HUDEP-2 (cell line): ENCODE measurements at regions not wholly inside any gene's neighbourhood (a gene's known extent, or its start where the extent isn't known, plus 50 kb on each side); places are given as distances from the start of the nearest gene placed in this dataset.
A peak's percentile ranks its signal among the peaks of the same experiment; 100 is the strongest.

Experiments used
- DNase-seq, 76 experiments: peaks; one replicate each; lab custom pipeline; 2025; ENCODE audit not compliant: unreplicated experiment in 76 of 76; lab: John Stamatoyannopoulos, UW

GRCh38 chr12:61798778-61799177 lies 461.4 kb upstream of the USP15 start:
- no peak for DNase-seq

- DNase-seq, result no peak
Observed at GRCh38 chr12:61804301-61804700, 455.9 kb upstream of the USP15 start.

GRCh38 chr12:61808856-61809255 lies 451.3 kb upstream of the USP15 start:
- DNase-seq, result no peak

GRCh38 chr12:61810486-61810885 lies 449.7 kb upstream of the USP15 start:
- no peak for DNase-seq

- DNase-seq, result no peak
Observed at GRCh38 chr12:61821381-61821780, 438.8 kb upstream of the USP15 start.

GRCh38 chr12:61823102-61823501 lies 437.1 kb upstream of the USP15 start:
- no peak for DNase-seq

GRCh38 chr12:61846765-61847164 lies 413.4 kb upstream of the USP15 start:
- no peak for DNase-seq

GRCh38 chr12:61848893-61849292 lies 411.3 kb upstream of the USP15 start:
- DNase-seq, result no peak

- DNase-seq, result no peak
Observed at GRCh38 chr12:61853945-61854344, 406.3 kb upstream of the USP15 start.

GRCh38 chr12:61854902-61855301 lies 405.3 kb upstream of the USP15 start:
- DNase-seq, result no peak

- no peak for DNase-seq
Observed at GRCh38 chr12:61857968-61858367, 402.2 kb upstream of the USP15 start.

- DNase-seq, result no peak
Observed at GRCh38 chr12:61860451-61860850, 399.8 kb upstream of the USP15 start.

GRCh38 chr12:61862986-61863385 lies 397.2 kb upstream of the USP15 start:
- no peak for DNase-seq

GRCh38 chr12:61863811-61864210 lies 396.4 kb upstream of the USP15 start:
- DNase-seq, result no peak

- peak in 14 of 76 experiments; percentile 6 to 56 (median 32) for DNase-seq
Observed at GRCh38 chr12:61869796-61870195, 390.4 kb upstream of the USP15 start.

- no peak for DNase-seq
Observed at GRCh38 chr12:61870658-61871484, 389.3 kb upstream of the USP15 start.

GRCh38 chr12:61871485-61871810 lies 388.8 kb upstream of the USP15 start:
- DNase-seq, result no peak

GRCh38 chr12:61879229-61879628 lies 381.0 kb upstream of the USP15 start:
- no peak for DNase-seq

- DNase-seq, result no peak
Observed at GRCh38 chr12:61880186-61880585, 380.0 kb upstream of the USP15 start.

GRCh38 chr12:61891632-61892031 lies 368.6 kb upstream of the USP15 start:
- no peak for DNase-seq

- no peak for DNase-seq
Observed at GRCh38 chr12:61894168-61894567, 366.0 kb upstream of the USP15 start.

- DNase-seq, result no peak
Observed at GRCh38 chr12:61896436-61896835, 363.8 kb upstream of the USP15 start.

GRCh38 chr12:61902403-61902802 lies 357.8 kb upstream of the USP15 start:
- no peak for DNase-seq
